ENCODE measurements at regions not wholly inside any gene's neighbourhood (a gene's known extent, or its start where the extent isn't known, plus 50 kb on each side); places are given as distances from the start of the nearest gene placed in this dataset.

DNA sequence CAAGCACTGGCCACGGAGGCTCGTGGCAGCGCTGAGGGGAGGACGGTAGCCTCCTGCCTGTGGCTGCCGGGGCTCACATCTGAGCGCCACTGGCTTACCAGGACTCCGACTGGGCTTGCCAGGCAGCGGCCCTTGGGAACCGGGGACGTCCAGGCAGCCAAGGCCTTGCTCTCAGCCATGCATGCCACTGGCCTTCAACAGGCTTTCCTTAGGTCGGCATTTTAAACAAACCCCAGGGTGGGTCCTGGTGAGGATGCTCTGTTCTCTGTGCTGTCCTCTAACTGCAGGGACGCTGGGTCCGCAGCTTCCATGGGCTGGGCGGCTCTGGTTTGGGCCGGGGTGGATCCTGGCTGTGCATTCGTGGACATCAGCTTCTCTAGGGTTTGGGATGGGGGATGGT, 59.1 kb upstream of the BHLHE23 start:
- no peak overlapping the region for H3K27ac Mint-ChIP-seq
- no peak for DNase-seq (ENCODE audit: extremely low spot score, unreplicated experiment)
- no peaks in the 10 kb centered on the region for H3K9me3 Mint-ChIP-seq
- no peak overlapping the region for H3K4me3 Mint-ChIP-seq
- H3K27me3 Mint-ChIP-seq = peaks cover 42% of the 10 kb centered on the region
- no peak for TF ChIP-seq CTCF (conservative IDR thresholded peaks at IDR 0.05)
- no peaks in the 10 kb centered on the region for H3K36me3 Mint-ChIP-seq
- H3K4me1 Mint-ChIP-seq (ENCODE audit: unreplicated experiment) = no peaks in the 10 kb centered on the region

- Mint-ChIP-seq H3K4me1 (ENCODE audit: unreplicated experiment) (no peaks in the 10 kb centered on the region), H3K4me3 (no peak overlapping the region), H3K27me3 (peaks cover 36% of the 10 kb centered on the region), H3K27ac (no peak overlapping the region), H3K9me3 (no peaks in the 10 kb centered on the region), H3K36me3 (no peaks in the 10 kb centered on the region)
- no peak for TF ChIP-seq CTCF (conservative IDR thresholded peaks at IDR 0.05)
- DNase-seq (ENCODE audit: extremely low spot score, unreplicated experiment) = no peak
These were observed 58.3 kb upstream of the BHLHE23 start for GRCh38 chr20:63064745-63065711.

GRCh38 chr20:63064310-63064709, 57.5 kb upstream of the BHLHE23 start:
- H3K4me1 Mint-ChIP-seq (ENCODE audit: unreplicated experiment) = no peaks in the 10 kb centered on the region

GRCh38 chr20:63062188-63063140, 55.7 kb upstream of the BHLHE23 start:
- H3K36me3 Mint-ChIP-seq = no peaks in the 10 kb centered on the region

More at GRCh38 chr20:63064310-63064709, 57.5 kb upstream of the BHLHE23 start:
- DNase-seq (ENCODE audit: extremely low spot score, unreplicated experiment) = no peak
- no peak overlapping the region for H3K27ac Mint-ChIP-seq
- no peak for TF ChIP-seq CTCF (conservative IDR thresholded peaks at IDR 0.05)
- H3K9me3 Mint-ChIP-seq = no peaks in the 10 kb centered on the region
- no peaks in the 10 kb centered on the region for H3K36me3 Mint-ChIP-seq
- H3K4me3 Mint-ChIP-seq = no peak overlapping the region
- peaks cover 34% of the 10 kb centered on the region for H3K27me3 Mint-ChIP-seq

More at GRCh38 chr20:63062188-63063140, 55.7 kb upstream of the BHLHE23 start:
- H3K4me3 Mint-ChIP-seq = no peak overlapping the region
- H3K27ac Mint-ChIP-seq = no peak overlapping the region
- peaks cover 30% of the 10 kb centered on the region for H3K27me3 Mint-ChIP-seq
- H3K4me1 Mint-ChIP-seq (ENCODE audit: unreplicated experiment) = no peaks in the 10 kb centered on the region
- TF ChIP-seq CTCF (conservative IDR thresholded peaks at IDR 0.05) = no peak
- no peaks in the 10 kb centered on the region for H3K9me3 Mint-ChIP-seq
- no peak for DNase-seq (ENCODE audit: extremely low spot score, unreplicated experiment)
